Neuronal stem cell (in vitro differentiated cells): ENCODE measurements at regions not wholly inside any gene's neighbourhood (a gene's known extent, or its start where the extent isn't known, plus 50 kb on each side); places are given as distances from the start of the nearest gene placed in this dataset.

Experiments
- DNase-seq: peaks from one replicate; pipeline ENCODE4 v3.0.0-alpha.2; 2013; ENCODE audit warnings: low spot score
- H2AFZ ChIP-seq: one replicate; pipeline ENCODE4 v1.6.1; 2013; ENCODE audit warnings: mild to moderate bottlenecking, low read length, inconsistent platforms
- H2AK5ac ChIP-seq: 2 replicates; pipeline ENCODE4 v1.6.1; 2013; ENCODE audit warnings: low read depth, mild to moderate bottlenecking, inconsistent platforms, low read length, moderate library complexity, mixed read lengths
- H2BK120ac ChIP-seq: 2 replicates; pipeline ENCODE4 v1.6.1; 2013; ENCODE audit warnings: low read depth, mild to moderate bottlenecking, inconsistent platforms, low read length, moderate library complexity, mixed read lengths
- H2BK12ac ChIP-seq: one replicate; pipeline ENCODE4 v1.6.1; 2013; ENCODE audit warnings: low read length, inconsistent platforms
- H2BK15ac ChIP-seq: 2 replicates; pipeline ENCODE4 v1.6.1; 2013; ENCODE audit warnings: mild to moderate bottlenecking, low read length, inconsistent platforms, mixed read lengths
- H2BK5ac ChIP-seq: one replicate; pipeline ENCODE4 v1.6.1; 2013; ENCODE audit warnings: inconsistent platforms, mild to moderate bottlenecking, low read length, moderate library complexity
- H3K14ac ChIP-seq: one replicate; pipeline ENCODE4 v1.6.1; 2013; ENCODE audit warnings: low read length, inconsistent platforms
- H3K18ac ChIP-seq: 2 replicates; pipeline ENCODE4 v1.6.1; 2013; ENCODE audit warnings: low read length, inconsistent platforms
- H3K23ac ChIP-seq: 2 replicates; pipeline ENCODE4 v1.6.1; 2013; ENCODE audit warnings: low read depth, mild to moderate bottlenecking, mixed read lengths, low read length, inconsistent platforms; ENCODE audit not compliant: poor library complexity
- H3K27ac ChIP-seq: replicated peaks from 3 replicates; pipeline ENCODE4 v1.5.1; 2013; ENCODE audit warnings: low read length, inconsistent platforms
- H3K27me3 ChIP-seq, 3 experiments: 2 replicates each; pipeline ENCODE4 v1.6.1; 2013; ENCODE audit warnings: low read length in 3 of 3, mild to moderate bottlenecking in 2 of 3, inconsistent platforms in 1 of 3, low read depth in 1 of 3, mixed read lengths in 1 of 3, moderate library complexity in 1 of 3; ENCODE audit not compliant: control insufficient read depth in 3 of 3, insufficient read depth in 3 of 3
- H3K36me3 ChIP-seq, 2 donors: replicated peaks in 1 of 2; 2 replicates each; pipeline ENCODE4 v1.6.1; 2013; ENCODE audit warnings: low read length in 2 of 2; ENCODE audit not compliant: control insufficient read depth in 2 of 2, insufficient read depth in 2 of 2
- H3K4ac ChIP-seq: 2 replicates; pipeline ENCODE4 v1.6.1; 2013; ENCODE audit warnings: inconsistent platforms, mild to moderate bottlenecking, low read length, moderate library complexity
- H3K4me1 ChIP-seq, 2 donors: 1 replicate in 1 of 2; 2 replicates in 1 of 2; pipeline ENCODE4 v1.6.1; 2013; ENCODE audit warnings: low read length in 2 of 2, low read depth in 1 of 2; ENCODE audit not compliant: control insufficient read depth in 2 of 2, insufficient read depth in 1 of 2
- H3K4me2 ChIP-seq: one replicate; pipeline ENCODE4 v1.6.1; 2013; ENCODE audit warnings: mild to moderate bottlenecking, low read length, inconsistent platforms; ENCODE audit not compliant: insufficient read depth, poor library complexity, severe bottlenecking
- H3K4me3 ChIP-seq, 2 donors: 2 replicates each; pipeline ENCODE4 v1.5.1; 2013; ENCODE audit warnings: low read length in 2 of 2, mild to moderate bottlenecking in 2 of 2, inconsistent platforms in 1 of 2, moderate library complexity in 1 of 2
- H3K79me1 ChIP-seq: one replicate; pipeline ENCODE4 v1.6.1; 2013; ENCODE audit warnings: low read depth, mild to moderate bottlenecking, inconsistent platforms, low read length, moderate library complexity
- H3K9ac ChIP-seq: one replicate; pipeline ENCODE4 v1.6.1; 2013; ENCODE audit warnings: mild to moderate bottlenecking, low read depth, low read length, inconsistent platforms; ENCODE audit not compliant: poor library complexity
- H3K9me3 ChIP-seq, 2 donors: replicated peaks in 1 of 2; 2 replicates each; pipeline versions ENCODE3 to v1.6.1; 2013; ENCODE audit warnings: low read length in 2 of 2, mild to moderate bottlenecking in 2 of 2, inconsistent platforms in 1 of 2, low read depth in 1 of 2, mixed read lengths in 1 of 2, moderate library complexity in 1 of 2; ENCODE audit not compliant: control insufficient read depth in 2 of 2, insufficient read depth in 1 of 2
- H4K8ac ChIP-seq: one replicate; pipeline ENCODE4 v1.6.1; 2013; ENCODE audit warnings: low read depth, mild to moderate bottlenecking, inconsistent platforms, low read length, moderate library complexity
- H4K91ac ChIP-seq: one replicate; pipeline ENCODE4 v1.6.1; 2013; ENCODE audit warnings: low read length, low read depth, mild to moderate bottlenecking, inconsistent platforms; ENCODE audit not compliant: poor library complexity
- WGBS, 2 donors: extraction: QIAGEN DNeasy Blood & Tissue Kit; methylation state at CpG; one replicate each; pipeline ENCODE4 v1.1.7; 2013; ENCODE audit warnings: missing lambda C conversion rate in 2 of 2, mixed read lengths in 1 of 2; ENCODE audit not compliant: insufficient read length in 2 of 2, insufficient replicate concordance in 1 of 2; ENCODE audit errors: extremely low coverage in 2 of 2; 5-methylcytosine and 5-hydroxymethylcytosine counted together

DNA sequence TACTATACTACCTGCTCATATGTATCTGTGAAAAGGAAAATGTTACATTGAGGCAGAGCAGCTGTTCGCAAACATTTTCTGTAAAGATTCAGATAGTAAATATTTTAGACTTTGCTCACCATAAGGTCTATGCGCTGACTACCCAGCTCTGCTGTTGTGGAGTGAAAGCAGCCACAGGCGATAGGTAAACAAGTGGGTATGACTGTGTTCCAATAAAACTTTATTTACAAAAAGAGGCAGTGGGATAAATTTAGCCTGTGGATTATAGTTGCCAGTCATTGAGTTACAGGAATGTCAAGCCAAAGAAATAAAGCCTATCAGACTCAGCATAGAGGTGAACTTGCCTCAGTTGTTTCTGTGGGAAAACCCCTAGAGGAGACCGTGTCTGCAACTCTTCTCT is 487.7 kb upstream of the API5 start:
- DNase-seq = no peak
- H3K27ac ChIP-seq = no peak overlapping the region
- no CpG with 5 or more reads among the region's 4 CpGs for WGBS, 2 donors

DNA sequence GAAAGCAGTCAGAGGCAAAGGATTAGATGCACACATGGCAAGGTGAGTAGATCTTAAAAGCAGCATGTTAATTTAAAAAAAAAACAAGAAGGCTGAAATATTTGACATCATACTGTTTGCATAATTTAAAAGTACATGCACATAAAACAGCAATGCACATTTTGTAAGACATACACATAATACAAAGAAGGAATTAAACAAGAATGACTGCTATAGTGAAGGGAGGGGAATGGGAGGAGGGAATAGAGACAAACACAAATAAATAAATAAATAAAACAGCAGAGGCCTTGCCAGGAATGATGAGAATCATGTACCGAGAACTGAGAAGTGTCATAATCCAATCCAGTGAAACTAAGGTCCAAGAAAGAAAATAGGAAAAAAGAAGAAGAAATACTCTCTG is 486.2 kb upstream of the API5 start:
- no peak overlapping the region for H2BK12ac ChIP-seq
- H2BK120ac ChIP-seq = no peak overlapping the region
- H2AFZ ChIP-seq = no peak overlapping the region
- H2BK5ac ChIP-seq = no peak overlapping the region
- H3K36me3 ChIP-seq = no peaks in the 10 kb centered on the region
- H3K9ac ChIP-seq = no peak overlapping the region
- H4K8ac ChIP-seq = no peak overlapping the region
- no peaks in the 10 kb centered on the region for H3K9me3 ChIP-seq
- H2AK5ac ChIP-seq = no peak overlapping the region
- no peak overlapping the region for H3K4me3 ChIP-seq
- H3K27ac ChIP-seq = no peak overlapping the region
- H3K23ac ChIP-seq = no peak overlapping the region
- no peak overlapping the region for H3K4me2 ChIP-seq
- no peaks in the 10 kb centered on the region for H3K27me3 ChIP-seq
- no peaks in the 10 kb centered on the region for H3K79me1 ChIP-seq
- no peak overlapping the region for H2BK15ac ChIP-seq
- no peak overlapping the region for H4K91ac ChIP-seq
- DNase-seq = no peak
- H3K4ac ChIP-seq = no peak overlapping the region
- no peak overlapping the region for H3K18ac ChIP-seq
- no peak overlapping the region for H3K14ac ChIP-seq
- no CpG with 5 or more reads among the region's 1 CpG for WGBS, 2 donors
- H3K4me1 ChIP-seq = no peaks in the 10 kb centered on the region

More for the DNA sequence above, 487.7 kb upstream of the API5 start:
- no peaks in the 10 kb centered on the region for H3K9me3 ChIP-seq
- H2BK5ac ChIP-seq = no peak overlapping the region
- no peak overlapping the region for H3K9ac ChIP-seq
- no peak overlapping the region for H3K4me2 ChIP-seq
- no peak overlapping the region for H2BK12ac ChIP-seq
- no peak overlapping the region for H3K4me3 ChIP-seq
- no peak overlapping the region for H3K23ac ChIP-seq
- H3K36me3 ChIP-seq = no peaks in the 10 kb centered on the region
- no peak overlapping the region for H4K91ac ChIP-seq
- H3K18ac ChIP-seq = no peak overlapping the region
- H2BK120ac ChIP-seq = no peak overlapping the region
- no peak overlapping the region for H2AK5ac ChIP-seq
- H2BK15ac ChIP-seq = no peak overlapping the region
- H3K27me3 ChIP-seq = no peaks in the 10 kb centered on the region
- no peak overlapping the region for H3K14ac ChIP-seq
- no peak overlapping the region for H4K8ac ChIP-seq
- no peaks in the 10 kb centered on the region for H3K79me1 ChIP-seq
- H3K4me1 ChIP-seq = no peaks in the 10 kb centered on the region
- no peak overlapping the region for H3K4ac ChIP-seq
- H2AFZ ChIP-seq = no peak overlapping the region

DNA sequence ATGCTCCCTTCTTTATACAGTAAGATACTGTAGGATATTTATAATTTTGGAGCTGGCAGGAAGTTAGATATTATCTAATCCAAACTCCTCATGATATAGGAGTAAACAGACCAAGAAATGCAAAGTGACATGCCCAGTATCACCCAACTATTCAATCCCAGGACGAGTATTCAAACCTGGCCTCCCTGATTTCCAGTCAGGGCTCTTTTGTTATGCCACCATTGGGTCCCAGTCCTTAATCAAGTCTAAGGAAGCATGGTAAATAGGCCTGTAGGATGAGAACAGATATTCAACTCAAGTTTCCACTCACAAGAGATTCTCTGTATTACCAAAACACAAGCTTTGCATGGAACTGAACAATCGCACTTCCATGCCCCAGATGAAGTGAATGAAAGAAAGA is 484.0 kb upstream of the API5 start:
- no peak overlapping the region for H3K18ac ChIP-seq
- no CpG with 5 or more reads among the region's 2 CpGs for WGBS, 2 donors
- H3K14ac ChIP-seq = no peak overlapping the region
- H2BK5ac ChIP-seq = no peak overlapping the region
- no peak overlapping the region for H3K4me2 ChIP-seq
- H2BK12ac ChIP-seq = no peak overlapping the region
- no peaks in the 10 kb centered on the region for H3K79me1 ChIP-seq
- no peaks in the 10 kb centered on the region for H3K4me1 ChIP-seq
- no peak overlapping the region for H2AFZ ChIP-seq
- H3K9ac ChIP-seq = no peak overlapping the region
- no peak overlapping the region for H2BK15ac ChIP-seq
- H3K27me3 ChIP-seq = no peaks in the 10 kb centered on the region
- H3K9me3 ChIP-seq = no peaks in the 10 kb centered on the region
- H3K36me3 ChIP-seq = no peaks in the 10 kb centered on the region
- no peak overlapping the region for H3K23ac ChIP-seq
- no peak for DNase-seq
- no peak overlapping the region for H2AK5ac ChIP-seq
- H4K8ac ChIP-seq = no peak overlapping the region
- no peak overlapping the region for H4K91ac ChIP-seq
- no peak overlapping the region for H2BK120ac ChIP-seq
- no peak overlapping the region for H3K4me3 ChIP-seq
- H3K27ac ChIP-seq = no peak overlapping the region
- H3K4ac ChIP-seq = no peak overlapping the region

DNA sequence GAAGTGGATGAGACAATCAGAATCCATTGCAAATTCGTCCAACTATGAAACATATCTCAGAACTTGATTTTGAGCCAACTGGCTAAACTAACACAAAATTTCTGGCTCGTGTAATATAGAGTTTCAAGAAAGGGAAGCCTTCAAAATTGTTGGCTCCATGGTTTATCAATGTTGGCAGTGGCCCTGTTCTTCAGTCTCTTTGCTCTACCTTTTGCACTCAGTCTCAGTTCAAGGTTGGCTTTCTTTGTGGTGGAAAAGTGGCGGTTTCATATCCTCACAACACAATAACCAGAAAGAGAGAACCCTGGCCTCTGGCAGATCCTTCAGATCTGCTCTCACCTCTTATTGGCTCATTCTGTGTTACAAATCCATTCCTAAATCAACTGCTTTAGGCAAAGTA is 473.8 kb upstream of the API5 start:
- Histone ChIP-seq H3K79me1 (no peaks in the 10 kb centered on the region), H3K36me3 (no peaks in the 10 kb centered on the region), H3K4me2 (no peak overlapping the region), H3K27me3 (no peaks in the 10 kb centered on the region), H3K4ac (no peak overlapping the region), H3K4me1 (peaks cover 0 to 5% of the 10 kb centered on the region in 2 donors), H3K9ac (no peak overlapping the region), H2BK12ac (no peak overlapping the region), H4K8ac (no peak overlapping the region), H2BK5ac (no peak overlapping the region), H2AK5ac (no peak overlapping the region), H4K91ac (no peak overlapping the region), H3K14ac (no peak overlapping the region), H3K4me3 (no peak overlapping the region), H3K18ac (no peak overlapping the region), H3K23ac (no peak overlapping the region), H2BK120ac (no peak overlapping the region), H3K27ac (no peak overlapping the region), H2BK15ac (no peak overlapping the region), H2AFZ (no peak overlapping the region), H3K9me3 (no peaks in the 10 kb centered on the region)
- DNase-seq = no peak
- WGBS, 2 donors = no CpG with 5 or more reads among the region's 3 CpGs
